RWPE1 (cell line): ENCODE measurements at regions not wholly inside any gene's neighbourhood (a gene's known extent, or its start where the extent isn't known, plus 50 kb on each side); places are given as distances from the start of the nearest gene placed in this dataset.
A peak's percentile ranks its signal among the peaks of the same experiment; 100 is the strongest.

ENCODE experiments used
- CTCF ChIA-PET: fragments of 350-600 bp; sonication (Branson Sonifier 250); formaldehyde crosslinking; extraction: SDS; loops from one replicate; lab custom pipeline; 2021; lab: Yijun Ruan, JAX
- POLR2A ChIA-PET: fragments of 400-600 bp; formaldehyde crosslinking; extraction: SDS; loops from one replicate; lab custom pipeline; 2020; ENCODE audit warnings: antibody characterized with exemption; ENCODE audit not compliant: low non-redundant PET; lab: Yijun Ruan, JAX
- DNase-seq: peaks from one replicate; pipeline ENCODE4 v3.0.0; 2012; ENCODE audit warnings: low spot score
- H3K27ac ChIP-seq: fragments of 450-650 bp; 2 replicates; pipeline ENCODE4 v1.5.1; 2017
- TF ChIP-seq, protein P1 (sequence below): fragments of 450-650 bp; conservative IDR thresholded peaks from 2 replicates; pipeline ENCODE4 v1.5.1; 2017; ENCODE audit warnings: low read depth, mild to moderate bottlenecking

GRCh38 chr15:66942649-66943390 lies 122.6 kb upstream of the SMAD3 start:
- TF ChIP-seq, protein P1, sequence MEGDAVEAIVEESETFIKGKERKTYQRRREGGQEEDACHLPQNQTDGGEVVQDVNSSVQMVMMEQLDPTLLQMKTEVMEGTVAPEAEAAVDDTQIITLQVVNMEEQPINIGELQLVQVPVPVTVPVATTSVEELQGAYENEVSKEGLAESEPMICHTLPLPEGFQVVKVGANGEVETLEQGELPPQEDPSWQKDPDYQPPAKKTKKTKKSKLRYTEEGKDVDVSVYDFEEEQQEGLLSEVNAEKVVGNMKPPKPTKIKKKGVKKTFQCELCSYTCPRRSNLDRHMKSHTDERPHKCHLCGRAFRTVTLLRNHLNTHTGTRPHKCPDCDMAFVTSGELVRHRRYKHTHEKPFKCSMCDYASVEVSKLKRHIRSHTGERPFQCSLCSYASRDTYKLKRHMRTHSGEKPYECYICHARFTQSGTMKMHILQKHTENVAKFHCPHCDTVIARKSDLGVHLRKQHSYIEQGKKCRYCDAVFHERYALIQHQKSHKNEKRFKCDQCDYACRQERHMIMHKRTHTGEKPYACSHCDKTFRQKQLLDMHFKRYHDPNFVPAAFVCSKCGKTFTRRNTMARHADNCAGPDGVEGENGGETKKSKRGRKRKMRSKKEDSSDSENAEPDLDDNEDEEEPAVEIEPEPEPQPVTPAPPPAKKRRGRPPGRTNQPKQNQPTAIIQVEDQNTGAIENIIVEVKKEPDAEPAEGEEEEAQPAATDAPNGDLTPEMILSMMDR = no peak
- H3K27ac ChIP-seq = no peak overlapping the region
- ChIA-PET CTCF (interaction anchor here (0.5 kb wide), 1 partner anchor 401 kb away, joined by 7 read pairs; no protein-coding TSS in a partner anchor), POLR2A (no interaction called here)
- DNase-seq = no peak

DNA sequence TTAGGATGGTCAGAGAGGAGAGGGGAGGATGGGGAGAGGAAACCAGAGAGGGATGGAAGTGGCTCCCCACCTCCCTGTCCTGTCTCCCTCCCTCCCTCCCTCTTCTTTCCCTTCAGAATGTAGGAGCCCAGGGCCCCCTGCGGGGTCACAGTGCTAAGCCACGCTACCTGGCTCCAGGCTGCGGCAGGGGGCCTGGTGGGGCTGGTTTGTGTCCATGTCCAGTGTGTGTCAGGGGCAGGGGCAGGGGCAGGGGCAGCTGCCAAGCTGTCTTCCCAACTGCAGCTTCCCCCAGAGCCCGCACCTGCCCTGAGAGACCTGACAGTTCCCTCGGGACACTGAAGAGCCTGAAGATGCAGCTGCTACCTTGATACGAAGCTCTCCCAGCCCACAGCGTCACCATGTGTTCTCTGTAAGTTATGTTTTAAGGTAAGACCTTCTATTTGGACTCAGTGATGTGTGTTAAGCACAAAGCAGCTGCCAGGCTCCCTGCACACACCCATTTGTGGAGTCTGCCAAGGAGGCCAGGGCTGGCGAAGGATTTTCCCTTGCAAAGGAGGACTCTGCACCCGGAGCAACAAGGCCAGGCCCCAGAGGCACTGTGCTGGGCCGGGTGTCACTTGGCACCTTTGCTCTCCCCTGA lies 121.8 kb upstream of the SMAD3 start:
- H3K27ac ChIP-seq = no peak overlapping the region
- TF ChIP-seq, protein P1 = no peak
- POLR2A ChIA-PET = no interaction called here
- CTCF ChIA-PET = interaction anchor here (0.5 to 1.5 kb wide), 4 partner anchors 89 to 402 kb away, joined by 3 to 7 read pairs (median 4); no protein-coding TSS in a partner anchor
- no peak for DNase-seq

DNA sequence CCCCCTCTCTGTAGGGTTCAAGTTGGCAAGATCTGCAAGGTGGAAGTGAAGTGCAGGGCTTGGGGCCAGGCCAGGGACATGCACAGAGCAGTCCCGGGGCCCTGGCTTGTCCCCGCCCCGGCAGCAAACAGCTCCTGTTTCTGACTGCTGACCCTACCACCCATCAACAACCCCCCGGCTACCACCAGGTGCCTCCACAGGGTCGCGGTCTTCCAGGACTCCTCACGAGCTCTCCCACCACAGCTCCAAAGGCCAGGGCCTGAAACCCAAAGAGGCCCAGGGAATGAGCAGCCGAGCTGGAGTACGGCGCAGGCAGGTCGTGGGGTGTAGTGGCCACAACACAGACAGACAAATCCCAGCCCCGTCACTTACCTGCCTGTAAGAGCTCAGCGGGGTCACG lies 121.3 kb upstream of the SMAD3 start:
- POLR2A ChIA-PET = no interaction called here
- TF ChIP-seq, protein P1 = no peak
- CTCF ChIA-PET = interaction anchor here (0.5 to 1.5 kb wide), 2 partner anchors 125 to 360 kb away, joined by 4 to 5 read pairs; no protein-coding TSS in a partner anchor
- DNase-seq = no peak
- H3K27ac ChIP-seq = no peak overlapping the region

DNA sequence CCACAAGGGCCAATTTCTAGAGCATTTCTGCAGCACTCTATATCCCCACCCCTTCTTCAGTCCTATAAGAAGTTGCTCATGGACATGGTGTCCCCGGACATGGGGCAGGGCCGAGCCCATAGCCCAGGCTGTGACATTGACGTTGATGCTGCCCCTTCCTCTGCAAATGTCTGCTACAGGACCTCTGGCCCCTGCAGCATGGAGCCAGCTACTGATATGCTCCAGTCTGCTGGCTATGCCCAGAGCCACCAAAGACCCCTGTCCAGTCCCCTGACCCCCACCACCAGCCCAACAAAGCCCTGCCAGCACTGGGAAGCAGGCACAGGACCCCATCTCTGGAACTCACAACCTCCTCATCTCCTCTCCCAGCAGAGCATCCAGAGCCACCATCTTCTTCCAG lies 120.1 kb upstream of the SMAD3 start:
- POLR2A ChIA-PET = no interaction called here

DNA sequence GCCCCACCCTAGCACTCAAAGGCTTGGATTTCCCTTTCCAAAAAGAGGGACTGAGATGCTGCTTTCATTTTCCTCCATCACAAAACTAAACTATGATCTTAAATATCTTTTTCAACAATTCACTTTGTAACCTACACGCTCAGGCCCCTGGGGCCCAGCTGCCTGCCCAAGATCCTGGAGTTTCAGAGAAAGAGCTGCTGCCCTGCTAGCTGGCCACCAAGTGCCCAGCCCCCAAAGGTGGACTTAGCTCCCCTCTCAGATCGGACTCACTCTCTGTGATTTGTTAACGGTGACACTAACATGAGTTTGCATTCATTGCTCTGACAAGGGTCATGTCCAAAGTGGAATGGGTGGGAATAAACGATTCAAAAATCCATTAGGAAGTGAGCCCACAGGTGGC lies 119.6 kb upstream of the SMAD3 start:
- ChIA-PET POLR2A (no interaction called here), CTCF (interaction anchor here (0.5 to 1.7 kb wide), 10 partner anchors 12 to 576 kb away, joined by 3 to 22 read pairs (median 3); no protein-coding TSS in a partner anchor)
- no peak overlapping the region for H3K27ac ChIP-seq
- TF ChIP-seq, protein P1 = no peak
- DNase-seq = no peak

More for the DNA sequence above, 120.1 kb upstream of the SMAD3 start:
- no peak for DNase-seq
- CTCF ChIA-PET = interaction anchor here (0.7 to 1.5 kb wide), 4 partner anchors 359 to 576 kb away, joined by 3 to 5 read pairs (median 3); no protein-coding TSS in a partner anchor
- H3K27ac ChIP-seq = no peak overlapping the region
- TF ChIP-seq, protein P1 = no peak

DNA sequence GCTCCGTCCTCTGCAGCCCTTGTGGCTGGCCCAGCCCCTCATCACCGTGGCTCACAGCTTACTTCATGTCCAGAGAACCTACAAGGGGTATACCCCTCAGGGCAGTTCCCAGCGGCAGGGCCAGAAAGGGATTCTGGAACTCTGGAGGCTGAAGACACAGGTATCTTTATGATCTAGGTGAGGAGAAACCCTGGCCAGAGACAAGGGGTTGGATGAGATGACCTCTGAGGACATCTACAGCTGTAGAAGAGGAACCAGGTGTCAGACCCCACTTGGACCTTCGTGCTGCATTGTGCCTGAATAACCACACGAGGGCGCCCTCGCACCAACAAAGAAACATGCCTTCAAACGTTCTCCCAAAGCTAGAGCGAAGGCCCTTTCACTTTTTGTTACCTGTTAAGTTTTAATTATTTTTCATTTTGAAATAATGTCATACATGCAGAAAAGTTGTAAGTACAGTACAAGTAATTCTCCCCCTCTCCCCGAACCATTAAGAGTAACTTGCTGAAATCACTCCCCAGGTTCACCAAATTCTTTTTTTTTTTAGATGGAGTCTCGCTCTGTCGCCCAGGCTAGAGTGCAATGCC lies 118.7 kb upstream of the SMAD3 start:
- CTCF ChIA-PET = interaction anchor here (0.6 to 1.7 kb wide), 29 partner anchors 10 to 888 kb away, joined by 3 to 22 read pairs (median 4); no protein-coding TSS in a partner anchor
- TF ChIP-seq, protein P1 = peak; percentile 97
- peak; percentile 82 for DNase-seq
- POLR2A ChIA-PET = no interaction called here
- H3K27ac ChIP-seq = no peak overlapping the region
